ENCODE measurements at regions not wholly inside any gene's neighbourhood (a gene's known extent, or its start where the extent isn't known, plus 50 kb on each side); places are given as distances from the start of the nearest gene placed in this dataset.

DNA sequence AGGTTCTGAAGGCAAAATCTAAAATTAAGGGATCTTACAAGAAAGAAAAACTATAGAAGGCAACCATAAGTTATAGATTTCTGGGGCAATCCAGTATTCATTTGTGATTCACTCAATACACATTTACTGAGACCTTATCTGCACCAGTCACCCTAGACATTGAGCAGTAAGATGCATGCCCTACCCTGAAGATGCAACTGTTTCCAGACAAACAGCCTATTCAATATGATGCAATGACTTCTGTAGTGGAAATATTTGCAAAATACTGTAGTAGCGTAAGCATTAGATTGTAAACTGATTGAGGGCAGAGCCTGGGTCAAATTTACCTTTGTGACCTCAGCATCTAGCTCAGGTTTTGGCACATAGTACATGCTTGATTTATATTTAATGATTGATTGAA is 256.2 kb upstream of the ACTBL2 start:
- no peak for TF ChIP-seq EZH2 (IDR thresholded peaks at IDR 0.05; ENCODE audit: low read length)
- TF ChIP-seq, protein P1, sequence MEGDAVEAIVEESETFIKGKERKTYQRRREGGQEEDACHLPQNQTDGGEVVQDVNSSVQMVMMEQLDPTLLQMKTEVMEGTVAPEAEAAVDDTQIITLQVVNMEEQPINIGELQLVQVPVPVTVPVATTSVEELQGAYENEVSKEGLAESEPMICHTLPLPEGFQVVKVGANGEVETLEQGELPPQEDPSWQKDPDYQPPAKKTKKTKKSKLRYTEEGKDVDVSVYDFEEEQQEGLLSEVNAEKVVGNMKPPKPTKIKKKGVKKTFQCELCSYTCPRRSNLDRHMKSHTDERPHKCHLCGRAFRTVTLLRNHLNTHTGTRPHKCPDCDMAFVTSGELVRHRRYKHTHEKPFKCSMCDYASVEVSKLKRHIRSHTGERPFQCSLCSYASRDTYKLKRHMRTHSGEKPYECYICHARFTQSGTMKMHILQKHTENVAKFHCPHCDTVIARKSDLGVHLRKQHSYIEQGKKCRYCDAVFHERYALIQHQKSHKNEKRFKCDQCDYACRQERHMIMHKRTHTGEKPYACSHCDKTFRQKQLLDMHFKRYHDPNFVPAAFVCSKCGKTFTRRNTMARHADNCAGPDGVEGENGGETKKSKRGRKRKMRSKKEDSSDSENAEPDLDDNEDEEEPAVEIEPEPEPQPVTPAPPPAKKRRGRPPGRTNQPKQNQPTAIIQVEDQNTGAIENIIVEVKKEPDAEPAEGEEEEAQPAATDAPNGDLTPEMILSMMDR (optimal IDR thresholded peaks at IDR 0.05 in 1 of 3, IDR thresholded peaks at IDR 0.05 in 1 of 3, conservative IDR thresholded peaks at IDR 0.05 in 1 of 3; ENCODE audit: extremely low read depth in 1 of 3, insufficient read depth in 2 of 3, low read length in 3 of 3) = no peak
